Skeletal muscle cell (primary cell): ENCODE measurements at regions not wholly inside any gene's neighbourhood (a gene's known extent, or its start where the extent isn't known, plus 50 kb on each side); places are given as distances from the start of the nearest gene placed in this dataset.

Experiments used
- DNase-seq: peaks from one replicate; pipeline ENCODE4 v3.0.0-alpha.2; 2010; ENCODE audit warnings: low read depth
- H3K4me3 ChIP-seq: 2 replicates; pipeline ENCODE4 v1.5.1; 2011; ENCODE audit warnings: low read depth, mild to moderate bottlenecking, control low read depth, low read length, moderate library complexity

- DNase-seq = no peak
- H3K4me3 ChIP-seq = no peak overlapping the region
These were observed 173.6 kb downstream of the ARHGAP12 start for GRCh38 chr10:31754803-31755624.

DNA sequence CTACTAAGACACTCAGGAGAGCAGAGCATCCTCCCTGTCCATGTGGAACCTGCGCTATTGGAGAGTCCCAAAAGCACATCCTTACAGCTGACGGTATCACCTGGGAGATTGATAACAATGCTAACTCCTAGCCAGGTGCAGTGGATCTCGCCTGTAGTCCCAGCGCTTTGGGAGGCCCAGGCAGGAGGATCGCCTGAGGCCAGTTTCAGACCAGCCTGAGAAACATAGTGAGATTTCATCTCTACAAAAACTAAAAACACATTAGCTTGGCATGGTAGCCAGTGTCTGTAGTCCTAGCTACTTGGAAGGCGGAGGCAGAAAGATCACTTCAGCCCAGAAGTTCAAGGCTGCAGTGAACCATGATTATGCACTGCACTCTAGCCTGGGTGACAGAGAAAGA lies 174.9 kb downstream of the ARHGAP12 start:
- no peak for DNase-seq
- no peak overlapping the region for H3K4me3 ChIP-seq

GRCh38 chr10:31752170-31752569 lies 176.5 kb downstream of the ARHGAP12 start:
- DNase-seq = no peak
- H3K4me3 ChIP-seq = no peak overlapping the region

- DNase-seq = no peak
- H3K4me3 ChIP-seq = no peak overlapping the region
These were observed 176.9 kb downstream of the ARHGAP12 start for GRCh38 chr10:31751738-31752080.

DNA sequence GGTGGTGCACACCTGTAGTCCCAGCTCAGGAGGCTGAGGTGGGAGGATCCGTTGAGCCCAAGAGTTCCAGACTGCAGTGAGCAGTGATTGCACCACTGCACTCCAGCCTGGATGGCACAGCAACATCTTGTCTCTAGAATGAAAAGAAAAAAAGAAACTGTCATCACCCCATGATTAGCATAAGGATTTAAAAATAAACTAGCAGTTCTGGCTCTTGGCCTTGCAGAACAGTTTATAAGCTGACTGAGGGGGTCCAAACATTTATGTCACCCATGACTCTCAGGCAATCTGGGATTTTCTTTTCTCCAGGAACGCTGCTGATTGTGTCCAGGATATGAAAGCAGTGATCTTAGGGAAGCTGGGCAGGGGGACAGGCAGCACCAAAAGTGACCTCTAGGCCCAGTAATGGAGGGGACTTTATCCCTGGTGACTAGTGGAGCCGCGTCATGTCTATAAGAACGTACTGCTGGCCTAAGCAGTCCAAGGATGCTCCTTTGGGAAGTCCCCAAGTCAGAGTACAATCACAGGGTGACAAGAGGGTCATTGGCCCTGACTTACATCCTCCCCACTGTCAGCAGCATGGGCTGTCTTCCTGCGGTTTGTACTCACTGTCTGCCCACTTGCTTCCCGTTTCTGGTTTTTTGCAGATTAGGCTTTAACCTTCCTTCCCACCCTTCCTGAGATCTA lies 177.4 kb downstream of the ARHGAP12 start:
- H3K4me3 ChIP-seq = no peak overlapping the region
- no peak for DNase-seq

DNA sequence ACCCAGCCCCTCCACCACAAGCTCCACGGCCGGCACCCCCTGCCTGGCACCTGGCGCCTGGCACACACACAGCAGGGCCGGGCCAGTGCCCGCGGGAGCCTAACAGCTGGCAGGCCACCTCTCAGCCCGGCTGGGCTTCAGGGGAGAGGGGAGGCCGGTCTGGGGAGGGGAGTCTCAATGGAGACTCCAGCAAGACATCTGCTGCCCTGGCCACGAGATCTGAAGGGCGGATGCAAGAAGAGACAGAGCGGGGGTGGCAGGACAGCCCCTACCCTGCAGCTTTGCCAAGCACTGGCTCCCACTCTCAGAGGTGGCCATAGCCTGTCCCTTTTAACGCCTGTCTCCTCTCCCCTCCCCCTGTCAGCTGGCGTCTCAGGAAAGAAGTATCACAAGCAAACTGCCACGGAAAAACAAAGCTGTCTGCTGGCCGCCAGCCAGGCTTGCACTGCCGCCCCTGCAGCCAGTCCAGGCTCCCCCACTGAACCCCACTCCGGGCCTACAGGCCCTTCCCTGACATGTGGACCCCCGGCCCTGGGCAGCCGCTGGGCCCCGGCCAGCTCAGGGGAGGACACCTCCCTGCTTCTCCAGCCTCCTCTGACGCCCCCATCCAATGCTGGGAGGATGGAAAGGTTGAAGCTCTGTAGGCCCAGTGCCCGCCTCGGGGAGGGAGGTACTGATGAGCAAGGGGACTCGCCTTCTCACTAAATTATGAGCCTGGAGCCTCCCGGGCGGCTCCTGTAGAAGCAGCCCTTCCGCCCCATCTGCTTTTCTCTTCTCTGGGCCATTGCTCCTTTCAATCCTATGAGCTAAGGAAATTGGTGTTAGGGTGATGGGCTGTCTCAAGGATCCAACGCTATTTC lies 178.4 kb downstream of the ARHGAP12 start:
- no peak overlapping the region for H3K4me3 ChIP-seq
- DNase-seq = peak; percentile 59

DNA sequence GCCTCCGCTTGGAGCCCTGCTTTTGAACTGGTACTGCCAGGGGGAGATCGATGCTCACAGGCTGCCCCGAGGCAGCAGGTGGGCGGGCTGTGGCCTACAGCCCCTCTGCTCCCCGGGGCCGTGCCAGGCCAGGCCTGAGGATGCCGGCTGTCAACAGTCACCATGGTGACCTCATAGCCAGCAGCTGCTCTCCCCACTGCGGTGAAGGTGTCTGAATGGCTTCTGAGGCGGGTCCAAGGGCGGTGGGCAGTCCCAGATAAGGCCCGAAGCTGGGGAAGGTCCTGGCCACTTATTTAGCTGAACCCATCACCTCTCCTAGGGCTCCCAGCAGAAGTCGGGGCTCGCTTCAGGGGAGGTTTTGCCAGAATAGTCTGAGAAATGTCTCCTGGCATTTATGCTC lies 179.3 kb downstream of the ARHGAP12 start:
- DNase-seq = peak; percentile 53
- H3K4me3 ChIP-seq = no peak overlapping the region

GRCh38 chr10:31745612-31746376 lies 182.8 kb downstream of the ARHGAP12 start:
- no peak overlapping the region for H3K4me3 ChIP-seq
- DNase-seq = peak; percentile 90

- no peak overlapping the region for H3K4me3 ChIP-seq
- no peak for DNase-seq
These were observed 184.6 kb downstream of the ARHGAP12 start for GRCh38 chr10:31744025-31744424.

- DNase-seq = no peak
- no peak overlapping the region for H3K4me3 ChIP-seq
These were observed 186.4 kb downstream of the ARHGAP12 start for GRCh38 chr10:31742255-31742654.

- no peak overlapping the region for H3K4me3 ChIP-seq
- DNase-seq = no peak
These were observed 187.2 kb downstream of the ARHGAP12 start for GRCh38 chr10:31741473-31741872.

DNA sequence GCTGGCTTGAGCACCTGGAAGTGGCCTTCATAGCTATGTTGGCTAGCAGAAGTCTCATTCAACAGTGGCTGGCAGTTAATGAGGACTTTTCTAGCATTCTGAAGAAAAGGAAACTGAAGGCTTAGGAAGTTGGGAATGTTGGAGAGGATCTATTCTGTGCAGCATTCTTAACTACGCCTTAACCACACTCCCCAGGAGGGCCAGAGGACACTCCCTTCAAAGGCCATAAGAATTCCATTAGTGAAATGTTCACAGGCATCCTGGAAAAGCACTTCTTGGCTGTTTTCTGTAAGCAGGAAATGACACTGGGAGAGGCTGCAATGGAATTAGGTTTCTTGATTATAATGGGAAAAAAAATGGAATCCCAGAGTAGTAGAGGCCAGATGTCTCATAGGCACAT lies 188.9 kb downstream of the ARHGAP12 start:
- peak; percentile 75 for DNase-seq
- no peak overlapping the region for H3K4me3 ChIP-seq

GRCh38 chr10:31739146-31739545 lies 189.5 kb downstream of the ARHGAP12 start:
- DNase-seq = no peak
- no peak overlapping the region for H3K4me3 ChIP-seq

DNA sequence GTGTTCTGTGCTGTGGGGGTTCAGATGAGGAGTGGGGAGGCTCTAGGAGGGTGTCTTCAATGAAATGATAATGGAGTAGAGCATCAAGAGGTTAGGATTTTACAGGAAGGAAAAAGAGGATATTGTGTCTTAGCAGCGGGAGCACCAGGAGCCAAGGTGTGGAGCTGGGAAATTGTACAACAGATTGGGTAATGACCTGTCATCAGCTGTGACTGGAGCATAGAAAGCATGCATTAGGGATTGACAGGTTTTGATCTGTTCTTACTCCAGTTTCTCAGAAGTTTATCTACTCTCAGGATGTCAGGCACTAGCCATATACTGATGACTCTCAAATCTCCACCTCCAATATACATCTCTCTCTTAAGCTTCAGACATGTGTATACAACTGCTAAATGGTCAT lies 196.9 kb downstream of the ARHGAP12 start:
- H3K4me3 ChIP-seq = no peak overlapping the region
- no peak for DNase-seq

- no peak overlapping the region for H3K4me3 ChIP-seq
- no peak for DNase-seq
These were observed 197.9 kb downstream of the ARHGAP12 start for GRCh38 chr10:31730776-31731175.

DNA sequence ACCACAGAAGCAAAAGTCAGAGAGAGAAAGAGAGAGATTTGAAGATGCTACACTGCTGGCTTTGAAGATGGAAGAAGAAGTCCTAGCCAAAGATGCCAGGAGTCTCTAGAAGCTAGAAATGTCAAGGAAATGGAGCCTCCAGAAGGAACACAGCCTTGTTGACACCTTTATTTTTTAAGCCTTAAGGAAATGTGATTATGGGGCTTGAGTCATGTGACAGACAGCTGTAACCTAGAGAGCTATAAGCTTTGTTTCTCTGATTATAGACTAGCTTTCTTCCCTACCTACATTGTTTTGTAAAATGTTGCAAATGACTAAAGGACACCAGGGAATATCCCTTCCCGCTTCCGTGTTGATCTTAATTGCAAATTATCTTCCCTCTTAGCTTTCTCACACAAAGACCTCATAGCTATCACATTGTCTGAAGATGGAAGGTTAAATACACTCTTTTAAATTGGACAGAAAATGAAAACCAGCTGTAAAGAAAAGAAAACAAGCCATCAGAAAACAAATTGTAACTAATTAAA lies 199.9 kb downstream of the ARHGAP12 start:
- no peak overlapping the region for H3K4me3 ChIP-seq

DNA sequence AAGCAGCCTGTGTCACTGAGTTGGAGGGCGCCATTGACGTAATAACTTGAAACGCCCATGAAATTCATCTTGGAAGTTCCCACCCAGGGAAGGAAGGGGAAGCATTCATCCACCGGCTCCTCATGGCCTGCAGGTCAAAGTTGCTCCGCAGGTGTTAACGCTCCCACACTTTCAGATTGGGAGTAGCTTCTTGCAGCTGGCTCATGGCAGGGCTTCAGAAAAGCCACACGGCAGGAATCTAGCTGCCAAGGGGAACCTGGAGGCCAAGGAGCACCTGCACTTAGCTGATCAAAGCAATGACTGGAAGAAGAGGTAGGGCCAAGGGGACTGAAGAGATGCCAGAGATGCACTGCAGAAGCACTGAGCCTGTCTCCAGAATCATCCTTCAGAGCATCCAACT lies 203.2 kb downstream of the ARHGAP12 start:
- no peak for DNase-seq
- no peak overlapping the region for H3K4me3 ChIP-seq

More for the DNA sequence above, 199.9 kb downstream of the ARHGAP12 start:
- DNase-seq = no peak

- DNase-seq = no peak
- no peak overlapping the region for H3K4me3 ChIP-seq
These were observed 204.3 kb downstream of the ARHGAP12 start for GRCh38 chr10:31724296-31724695.

GRCh38 chr10:31723106-31723750 lies 205.4 kb downstream of the ARHGAP12 start:
- no peak for DNase-seq
- H3K4me3 ChIP-seq = no peak overlapping the region
